GM18507 (cell line): ENCODE measurements at regions not wholly inside any gene's neighbourhood (a gene's known extent, or its start where the extent isn't known, plus 50 kb on each side); places are given as distances from the start of the nearest gene placed in this dataset.
"Not testable (repeated sequence)": the region's sequence is repeated elsewhere in the genome, so short reads cannot be mapped to it uniquely, and the experiment has no call there.

Source experiments
- DNase-seq: peaks from one replicate; pipeline ENCODE4 v3.0.0; 2011; ENCODE audit warnings: low read depth; ENCODE audit not compliant: insufficient read length; ENCODE audit errors: extremely low spot score
- FAIRE-seq: peaks from 2 replicates; lab custom pipeline; 2011; peaks lifted over from hg19 to GRCh38; lab: Jason Lieb, UNC

- no peak for DNase-seq
- FAIRE-seq = peak; percentile 59
Measured at GRCh38 chr6:16882230-16882629, 121.0 kb upstream of the ATXN1 start.

- not testable (repeated sequence) for FAIRE-seq
Measured at GRCh38 chr6:16876852-16877251, 115.6 kb upstream of the ATXN1 start.

GRCh38 chr6:16876201-16876600, 114.9 kb upstream of the ATXN1 start:
- DNase-seq = no peak
- FAIRE-seq = no peak

More at GRCh38 chr6:16876852-16877251, 115.6 kb upstream of the ATXN1 start:
- DNase-seq = not testable (repeated sequence)

- DNase-seq = no peak
- no peak for FAIRE-seq
Measured at GRCh38 chr6:16873698-16874097, 112.4 kb upstream of the ATXN1 start.

- FAIRE-seq (no peak), DNase-seq (no peak)
Measured at GRCh38 chr6:16872543-16873235, 111.4 kb upstream of the ATXN1 start.

- DNase-seq (no peak), FAIRE-seq (no peak)
Measured at GRCh38 chr6:16871047-16871446, 109.8 kb upstream of the ATXN1 start.

- no peak for DNase-seq
Measured at GRCh38 chr6:16868968-16869367, 107.7 kb upstream of the ATXN1 start.

GRCh38 chr6:16857969-16858592, 96.8 kb upstream of the ATXN1 start:
- DNase-seq = no peak
- no peak for FAIRE-seq

More at GRCh38 chr6:16868968-16869367, 107.7 kb upstream of the ATXN1 start:
- FAIRE-seq = no peak

GRCh38 chr6:16855460-16855859, 94.2 kb upstream of the ATXN1 start:
- no peak for FAIRE-seq
- no peak for DNase-seq

GRCh38 chr6:16854986-16855385, 93.7 kb upstream of the ATXN1 start:
- DNase-seq = no peak
- FAIRE-seq = peak; percentile 83

- FAIRE-seq (no peak), DNase-seq (no peak)
Measured at GRCh38 chr6:16852671-16853070, 91.4 kb upstream of the ATXN1 start.

GRCh38 chr6:16851758-16852157, 90.5 kb upstream of the ATXN1 start:
- peak; percentile 78 for FAIRE-seq
- DNase-seq = no peak

GRCh38 chr6:16851044-16851540, 89.8 kb upstream of the ATXN1 start:
- DNase-seq = no peak
- FAIRE-seq = no peak

- DNase-seq = no peak
- no peak for FAIRE-seq
Measured at GRCh38 chr6:16850681-16851026, 89.4 kb upstream of the ATXN1 start.

- FAIRE-seq (no peak), DNase-seq (no peak)
Measured at GRCh38 chr6:16849988-16850680, 88.9 kb upstream of the ATXN1 start.

GRCh38 chr6:16849280-16849987, 88.2 kb upstream of the ATXN1 start:
- no peak for DNase-seq

GRCh38 chr6:16846399-16846778, 85.1 kb upstream of the ATXN1 start:
- no peak for FAIRE-seq
- DNase-seq = no peak

More at GRCh38 chr6:16849280-16849987, 88.2 kb upstream of the ATXN1 start:
- FAIRE-seq = no peak

GRCh38 chr6:16844183-16844582, 82.9 kb upstream of the ATXN1 start:
- no peak for FAIRE-seq

GRCh38 chr6:16842676-16843075, 81.4 kb upstream of the ATXN1 start:
- no peak for FAIRE-seq
- DNase-seq = no peak

More at GRCh38 chr6:16844183-16844582, 82.9 kb upstream of the ATXN1 start:
- no peak for DNase-seq

GRCh38 chr6:16841241-16841640, 80.0 kb upstream of the ATXN1 start:
- DNase-seq (no peak), FAIRE-seq (no peak)
